ENCODE measurements at regions not wholly inside any gene's neighbourhood (a gene's known extent, or its start where the extent isn't known, plus 50 kb on each side); places are given as distances from the start of the nearest gene placed in this dataset.

- H3K4me3 ChIP-seq (replicated peaks in 1 of 2; ENCODE audit: low read depth in 2 of 2, low read length in 2 of 2): no peak overlapping the region
- no peak for DNase-seq (ENCODE audit: low read depth in 2 of 2)
- no peak for TF ChIP-seq CTCF (IDR thresholded peaks at IDR 0.05; ENCODE audit: low read depth, low read length)
These were observed 805.6 kb downstream of the KCNA4 start for GRCh38 chr11:29211202-29211601.

- DNase-seq (ENCODE audit: low read depth in 2 of 2): no peak
- no peak for TF ChIP-seq CTCF (IDR thresholded peaks at IDR 0.05; ENCODE audit: low read depth, low read length)
- H3K4me3 ChIP-seq (replicated peaks in 1 of 2; ENCODE audit: low read depth in 2 of 2, low read length in 2 of 2): no peak overlapping the region
These were observed 806.4 kb downstream of the KCNA4 start for GRCh38 chr11:29210426-29210825.

GRCh38 chr11:29208117-29208516 is 808.7 kb downstream of the KCNA4 start:
- no peak overlapping the region for H3K4me3 ChIP-seq (replicated peaks in 1 of 2; ENCODE audit: low read depth in 2 of 2, low read length in 2 of 2)
- no peak for TF ChIP-seq CTCF (IDR thresholded peaks at IDR 0.05; ENCODE audit: low read depth, low read length)
- DNase-seq (ENCODE audit: low read depth in 2 of 2): no peak

GRCh38 chr11:29200791-29201562 is 815.9 kb downstream of the KCNA4 start:
- DNase-seq (ENCODE audit: low read depth in 2 of 2): no peak
- H3K4me3 ChIP-seq (replicated peaks in 1 of 2; ENCODE audit: low read depth in 2 of 2, low read length in 2 of 2): no peak overlapping the region
- no peak for TF ChIP-seq CTCF (IDR thresholded peaks at IDR 0.05; ENCODE audit: low read depth, low read length)

GRCh38 chr11:29190313-29190712 is 826.5 kb downstream of the KCNA4 start:
- no peak overlapping the region for H3K4me3 ChIP-seq (replicated peaks in 1 of 2; ENCODE audit: low read depth in 2 of 2, low read length in 2 of 2)
- no peak for DNase-seq (ENCODE audit: low read depth in 2 of 2)
- TF ChIP-seq CTCF (IDR thresholded peaks at IDR 0.05; ENCODE audit: low read depth, low read length): no peak

GRCh38 chr11:29187215-29187614 is 829.6 kb downstream of the KCNA4 start:
- no peak for TF ChIP-seq CTCF (IDR thresholded peaks at IDR 0.05; ENCODE audit: low read depth, low read length)
- no peak for DNase-seq (ENCODE audit: low read depth in 2 of 2)
- no peak overlapping the region for H3K4me3 ChIP-seq (replicated peaks in 1 of 2; ENCODE audit: low read depth in 2 of 2, low read length in 2 of 2)
